Panc1 (cell line): ENCODE measurements at regions not wholly inside any gene's neighbourhood (a gene's known extent, or its start where the extent isn't known, plus 50 kb on each side); places are given as distances from the start of the nearest gene placed in this dataset.

Source experiments
- TF ChIP-seq, protein P1 (sequence below): fragments of 450-650 bp; IDR thresholded peaks from 2 replicates; pipeline ENCODE4 v1.5.1; 2017; ENCODE audit warnings: mild to moderate bottlenecking
- TF ChIP-seq, protein P2 (sequence below), 2 experiments: IDR thresholded peaks; 2 replicates each; pipeline ENCODE4 v1.6.1; 2011 to 2012; ENCODE audit warnings: low read depth in 2 of 2, control low read depth in 1 of 2, low read length in 1 of 2, mild to moderate bottlenecking in 1 of 2, moderate library complexity in 1 of 2; ENCODE audit not compliant: insufficient read depth in 1 of 2

GRCh38 chr9:22623236-22623635 is 176.6 kb downstream of the DMRTA1 start:
- TF ChIP-seq, protein P1, sequence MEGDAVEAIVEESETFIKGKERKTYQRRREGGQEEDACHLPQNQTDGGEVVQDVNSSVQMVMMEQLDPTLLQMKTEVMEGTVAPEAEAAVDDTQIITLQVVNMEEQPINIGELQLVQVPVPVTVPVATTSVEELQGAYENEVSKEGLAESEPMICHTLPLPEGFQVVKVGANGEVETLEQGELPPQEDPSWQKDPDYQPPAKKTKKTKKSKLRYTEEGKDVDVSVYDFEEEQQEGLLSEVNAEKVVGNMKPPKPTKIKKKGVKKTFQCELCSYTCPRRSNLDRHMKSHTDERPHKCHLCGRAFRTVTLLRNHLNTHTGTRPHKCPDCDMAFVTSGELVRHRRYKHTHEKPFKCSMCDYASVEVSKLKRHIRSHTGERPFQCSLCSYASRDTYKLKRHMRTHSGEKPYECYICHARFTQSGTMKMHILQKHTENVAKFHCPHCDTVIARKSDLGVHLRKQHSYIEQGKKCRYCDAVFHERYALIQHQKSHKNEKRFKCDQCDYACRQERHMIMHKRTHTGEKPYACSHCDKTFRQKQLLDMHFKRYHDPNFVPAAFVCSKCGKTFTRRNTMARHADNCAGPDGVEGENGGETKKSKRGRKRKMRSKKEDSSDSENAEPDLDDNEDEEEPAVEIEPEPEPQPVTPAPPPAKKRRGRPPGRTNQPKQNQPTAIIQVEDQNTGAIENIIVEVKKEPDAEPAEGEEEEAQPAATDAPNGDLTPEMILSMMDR: no peak
- TF ChIP-seq, protein P2, sequence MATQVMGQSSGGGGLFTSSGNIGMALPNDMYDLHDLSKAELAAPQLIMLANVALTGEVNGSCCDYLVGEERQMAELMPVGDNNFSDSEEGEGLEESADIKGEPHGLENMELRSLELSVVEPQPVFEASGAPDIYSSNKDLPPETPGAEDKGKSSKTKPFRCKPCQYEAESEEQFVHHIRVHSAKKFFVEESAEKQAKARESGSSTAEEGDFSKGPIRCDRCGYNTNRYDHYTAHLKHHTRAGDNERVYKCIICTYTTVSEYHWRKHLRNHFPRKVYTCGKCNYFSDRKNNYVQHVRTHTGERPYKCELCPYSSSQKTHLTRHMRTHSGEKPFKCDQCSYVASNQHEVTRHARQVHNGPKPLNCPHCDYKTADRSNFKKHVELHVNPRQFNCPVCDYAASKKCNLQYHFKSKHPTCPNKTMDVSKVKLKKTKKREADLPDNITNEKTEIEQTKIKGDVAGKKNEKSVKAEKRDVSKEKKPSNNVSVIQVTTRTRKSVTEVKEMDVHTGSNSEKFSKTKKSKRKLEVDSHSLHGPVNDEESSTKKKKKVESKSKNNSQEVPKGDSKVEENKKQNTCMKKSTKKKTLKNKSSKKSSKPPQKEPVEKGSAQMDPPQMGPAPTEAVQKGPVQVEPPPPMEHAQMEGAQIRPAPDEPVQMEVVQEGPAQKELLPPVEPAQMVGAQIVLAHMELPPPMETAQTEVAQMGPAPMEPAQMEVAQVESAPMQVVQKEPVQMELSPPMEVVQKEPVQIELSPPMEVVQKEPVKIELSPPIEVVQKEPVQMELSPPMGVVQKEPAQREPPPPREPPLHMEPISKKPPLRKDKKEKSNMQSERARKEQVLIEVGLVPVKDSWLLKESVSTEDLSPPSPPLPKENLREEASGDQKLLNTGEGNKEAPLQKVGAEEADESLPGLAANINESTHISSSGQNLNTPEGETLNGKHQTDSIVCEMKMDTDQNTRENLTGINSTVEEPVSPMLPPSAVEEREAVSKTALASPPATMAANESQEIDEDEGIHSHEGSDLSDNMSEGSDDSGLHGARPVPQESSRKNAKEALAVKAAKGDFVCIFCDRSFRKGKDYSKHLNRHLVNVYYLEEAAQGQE (IDR thresholded peaks at IDR 0.05; ENCODE audit: insufficient read depth in 1 of 2, low read depth in 2 of 2, low read length in 1 of 2): no peak
